Type B pancreatic cell (in vitro differentiated cells): ENCODE measurements at regions not wholly inside any gene's neighbourhood (a gene's known extent, or its start where the extent isn't known, plus 50 kb on each side); places are given as distances from the start of the nearest gene placed in this dataset.

Source experiments
- DNase-seq: peaks from one replicate; pipeline ENCODE4 v3.0.0; 2021; ENCODE audit warnings: mixed read lengths; ENCODE audit not compliant: unreplicated experiment; ENCODE audit errors: extremely low spot score
- H3K27ac Mint-ChIP-seq: 2 replicates; pipeline ENCODE4 v1.8.0; 2021; ENCODE audit warnings: mild to moderate bottlenecking, mixed read lengths
- H3K27me3 Mint-ChIP-seq: 2 replicates; pipeline ENCODE4 v1.8.0; 2021; ENCODE audit warnings: mixed read lengths
- H3K36me3 Mint-ChIP-seq: 2 replicates; pipeline ENCODE4 v1.8.0; 2021; ENCODE audit warnings: mixed read lengths
- H3K4me1 Mint-ChIP-seq: one replicate; pipeline ENCODE4 v1.8.0; 2021; ENCODE audit warnings: mixed read lengths; ENCODE audit not compliant: unreplicated experiment
- H3K4me3 Mint-ChIP-seq: 2 replicates; pipeline ENCODE4 v1.8.0; 2021; ENCODE audit warnings: mild to moderate bottlenecking, mixed read lengths
- H3K9me3 Mint-ChIP-seq: 2 replicates; pipeline ENCODE4 v1.8.0; 2021; ENCODE audit warnings: mixed read lengths
- CTCF ChIP-seq: fragments of 200-600 bp; sonication (generic); conservative IDR thresholded peaks from 2 replicates; pipeline ENCODE4 v1.5.0; 2021; ENCODE audit warnings: antibody characterized with exemption, mild to moderate bottlenecking

GRCh38 chr2:4528246-4528645 lies 824.9 kb downstream of the DCDC2C start:
- H3K4me1 Mint-ChIP-seq = no peaks in the 10 kb centered on the region
- H3K4me3 Mint-ChIP-seq = no peak overlapping the region
- no peak overlapping the region for H3K27ac Mint-ChIP-seq
- no peaks in the 10 kb centered on the region for H3K9me3 Mint-ChIP-seq
- DNase-seq = no peak
- no peaks in the 10 kb centered on the region for H3K27me3 Mint-ChIP-seq
- no peak for TF ChIP-seq CTCF
- no peaks in the 10 kb centered on the region for H3K36me3 Mint-ChIP-seq

DNA sequence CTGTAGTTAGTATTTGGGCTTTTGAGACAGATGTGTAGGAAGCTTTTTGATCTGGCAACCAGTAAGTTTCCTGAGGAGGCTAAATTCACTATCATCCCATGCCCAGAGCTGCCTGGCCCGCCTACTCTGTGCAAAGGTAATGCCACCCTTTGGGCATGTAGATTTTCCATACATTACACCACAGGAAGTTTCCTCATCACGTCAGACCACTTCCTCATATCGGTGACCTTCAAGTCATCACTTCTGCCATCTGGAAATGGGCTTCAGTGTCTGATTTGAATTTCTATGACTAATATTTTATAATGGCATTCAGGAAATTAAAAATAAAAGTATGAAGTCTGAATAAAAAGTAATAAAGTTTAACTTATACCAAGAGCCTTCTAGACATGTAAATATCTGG lies 825.4 kb downstream of the DCDC2C start:
- no peaks in the 10 kb centered on the region for H3K36me3 Mint-ChIP-seq
- H3K4me1 Mint-ChIP-seq = no peaks in the 10 kb centered on the region
- H3K4me3 Mint-ChIP-seq = no peak overlapping the region
- no peaks in the 10 kb centered on the region for H3K9me3 Mint-ChIP-seq
- no peaks in the 10 kb centered on the region for H3K27me3 Mint-ChIP-seq
- H3K27ac Mint-ChIP-seq = no peak overlapping the region
- DNase-seq = no peak
- no peak for TF ChIP-seq CTCF

DNA sequence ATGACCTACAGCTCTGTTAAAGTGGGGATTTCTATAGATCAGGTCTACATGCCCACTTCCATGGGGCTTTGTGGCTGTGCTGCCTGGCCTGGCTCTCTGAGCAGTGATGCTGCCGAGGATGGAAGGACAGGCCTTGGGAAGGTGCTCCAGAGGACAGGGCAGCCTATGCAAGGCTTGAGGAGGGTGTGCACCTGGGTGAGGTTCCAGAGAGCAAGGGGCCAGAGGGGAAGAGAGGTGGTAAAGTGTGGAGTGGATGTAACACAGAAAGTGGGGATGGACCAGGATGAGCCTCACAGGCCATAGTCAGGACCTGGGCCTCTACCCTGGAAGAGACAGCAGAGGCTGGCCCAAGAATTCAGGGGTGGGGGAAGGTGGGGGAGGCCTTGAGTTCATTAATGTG lies 826.4 kb downstream of the DCDC2C start:
- no peak for TF ChIP-seq CTCF
- DNase-seq = no peak
- Mint-ChIP-seq H3K4me1 (no peaks in the 10 kb centered on the region), H3K9me3 (no peaks in the 10 kb centered on the region), H3K27ac (no peak overlapping the region), H3K4me3 (no peak overlapping the region), H3K36me3 (no peaks in the 10 kb centered on the region), H3K27me3 (no peaks in the 10 kb centered on the region)

GRCh38 chr2:4530231-4530630 lies 826.9 kb downstream of the DCDC2C start:
- H3K36me3 Mint-ChIP-seq = no peaks in the 10 kb centered on the region
- no peak for DNase-seq
- TF ChIP-seq CTCF = no peak
- H3K4me3 Mint-ChIP-seq = no peak overlapping the region
- no peak overlapping the region for H3K27ac Mint-ChIP-seq
- H3K9me3 Mint-ChIP-seq = no peaks in the 10 kb centered on the region
- H3K27me3 Mint-ChIP-seq = no peaks in the 10 kb centered on the region
- H3K4me1 Mint-ChIP-seq = no peaks in the 10 kb centered on the region

GRCh38 chr2:4533806-4534205 lies 830.4 kb downstream of the DCDC2C start:
- Mint-ChIP-seq H3K36me3 (no peaks in the 10 kb centered on the region), H3K4me3 (no peak overlapping the region)
- no peak for TF ChIP-seq CTCF

DNA sequence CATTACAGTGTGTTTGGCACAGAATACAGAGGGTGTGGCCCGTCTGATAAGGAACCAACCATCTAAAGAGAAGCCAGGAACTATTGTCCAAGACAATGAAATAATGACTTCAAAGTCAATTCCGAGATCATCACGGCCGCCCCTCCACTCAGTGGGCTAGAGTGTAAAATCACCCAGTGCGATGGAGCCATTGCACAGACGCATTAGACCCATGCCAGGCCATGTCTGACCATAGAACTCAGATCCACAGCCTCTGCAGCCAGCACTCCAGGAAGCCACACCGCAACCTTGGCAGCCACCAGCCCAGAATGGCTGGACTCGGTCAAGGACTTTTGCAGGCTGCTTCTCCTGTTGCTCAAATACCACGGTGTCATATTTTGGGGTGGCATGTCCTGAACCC lies 835.7 kb downstream of the DCDC2C start:
- Mint-ChIP-seq H3K9me3 (no peaks in the 10 kb centered on the region), H3K27ac (no peak overlapping the region), H3K27me3 (no peaks in the 10 kb centered on the region), H3K4me3 (no peak overlapping the region), H3K4me1 (no peaks in the 10 kb centered on the region), H3K36me3 (no peaks in the 10 kb centered on the region)
- no peak for DNase-seq
- no peak for TF ChIP-seq CTCF

More at GRCh38 chr2:4533806-4534205, 830.4 kb downstream of the DCDC2C start:
- Mint-ChIP-seq H3K27ac (no peak overlapping the region), H3K27me3 (no peaks in the 10 kb centered on the region), H3K4me1 (no peaks in the 10 kb centered on the region), H3K9me3 (no peaks in the 10 kb centered on the region)
- DNase-seq = no peak
